Lung microvascular endothelial cell (primary cell): ENCODE measurements at regions not wholly inside any gene's neighbourhood (a gene's known extent, or its start where the extent isn't known, plus 50 kb on each side); places are given as distances from the start of the nearest gene placed in this dataset.
"Not testable (repeated sequence)": the region's sequence is repeated elsewhere in the genome, so short reads cannot be mapped to it uniquely, and the experiment has no call there.

Experiments used
- DNase-seq, 2 donors: peaks; one replicate each; pipeline versions ENCODE4 v3.0.0 to v3.0.0-alpha.2; 2010; ENCODE audit warnings: low read depth in 2 of 2

DNA sequence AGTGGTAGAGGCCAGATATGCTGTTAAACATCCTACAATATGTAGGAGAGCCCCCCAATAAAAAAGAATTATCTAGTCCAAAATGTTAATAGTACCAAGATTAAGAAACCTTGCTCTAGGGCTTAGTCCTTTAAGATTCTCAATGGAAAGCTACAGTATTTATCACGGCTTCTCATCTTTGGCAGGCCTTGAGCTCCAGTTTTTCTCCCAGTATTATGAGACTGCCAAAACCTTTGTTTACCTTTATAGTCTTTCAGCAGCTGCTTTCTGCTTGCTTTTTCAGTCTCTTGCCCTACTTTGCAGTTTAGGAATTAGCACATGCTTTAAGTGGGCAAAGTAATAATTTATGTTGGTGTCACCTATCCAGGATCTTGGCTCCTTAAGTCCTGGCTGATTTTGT, 59.7 kb downstream of the NHLRC1 start:
- DNase-seq = no peak

DNA sequence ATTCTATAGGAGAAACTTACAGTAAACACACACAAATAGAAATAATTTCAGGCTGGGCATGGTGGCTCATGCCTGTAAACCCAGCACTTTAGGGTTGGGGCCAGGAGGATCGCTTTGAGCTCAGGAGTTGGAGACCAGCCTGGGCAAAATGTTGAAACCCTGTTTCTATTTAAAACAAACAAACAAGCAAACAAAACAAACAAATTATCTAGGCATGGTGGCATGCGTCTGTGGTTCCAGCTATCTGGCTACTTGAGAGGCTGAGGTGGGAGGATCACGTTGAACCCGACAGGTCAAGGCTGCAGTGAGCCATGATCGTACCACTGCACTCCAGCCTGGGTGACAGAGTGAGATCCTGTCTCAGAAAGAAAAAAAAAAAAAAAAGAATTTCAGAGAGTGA, 64.0 kb downstream of the NHLRC1 start:
- DNase-seq = no peak

DNA sequence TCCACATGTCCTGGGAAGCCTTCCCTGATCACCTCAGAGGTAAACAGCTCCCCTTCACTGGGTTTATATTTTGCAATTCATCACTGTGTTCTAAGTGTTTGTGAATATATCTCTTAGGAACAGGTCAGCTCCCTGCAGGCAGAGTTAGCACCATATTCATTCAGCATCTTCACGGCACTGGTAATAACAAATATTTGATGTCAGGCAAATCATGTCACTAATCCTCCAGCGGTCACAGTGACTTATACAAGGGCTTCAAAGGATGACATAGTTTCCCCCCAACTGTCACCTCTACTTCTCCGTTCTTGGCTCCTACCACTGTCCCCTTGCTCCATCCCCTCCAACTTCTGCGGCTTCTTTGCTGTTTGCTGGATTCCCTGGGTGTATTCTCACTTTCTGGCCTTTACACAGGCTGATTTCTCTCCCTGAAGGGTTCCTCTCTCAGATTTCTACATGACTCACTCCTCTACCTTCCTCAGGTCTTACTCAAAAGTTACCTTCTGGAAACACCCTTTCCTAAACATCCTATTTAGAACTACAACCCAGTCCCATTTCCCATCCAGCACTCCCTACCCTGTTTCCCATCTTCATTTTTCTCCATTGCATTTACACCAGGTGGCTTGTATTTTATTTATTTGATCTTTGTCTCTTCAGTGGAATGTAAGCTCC, 66.6 kb downstream of the NHLRC1 start:
- no peak for DNase-seq

DNA sequence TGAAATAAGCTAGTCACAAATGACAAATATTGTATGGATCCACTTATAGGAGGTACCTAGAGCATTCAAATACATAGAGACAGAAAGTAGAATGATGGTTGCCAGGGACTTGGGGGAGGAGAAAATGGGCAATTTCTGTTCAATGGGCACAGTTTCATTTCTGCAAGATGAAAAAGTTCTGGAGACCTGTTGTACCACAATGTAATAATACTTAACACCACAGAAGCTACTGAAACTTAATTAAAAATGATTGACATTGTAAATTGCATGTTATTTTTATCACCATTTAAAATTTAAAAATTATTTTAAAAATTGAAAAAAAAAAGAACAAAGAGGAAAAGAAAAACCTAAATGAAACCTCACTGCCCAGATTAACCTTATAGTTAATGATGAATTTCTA, 67.4 kb downstream of the NHLRC1 start:
- DNase-seq = no peak

DNA sequence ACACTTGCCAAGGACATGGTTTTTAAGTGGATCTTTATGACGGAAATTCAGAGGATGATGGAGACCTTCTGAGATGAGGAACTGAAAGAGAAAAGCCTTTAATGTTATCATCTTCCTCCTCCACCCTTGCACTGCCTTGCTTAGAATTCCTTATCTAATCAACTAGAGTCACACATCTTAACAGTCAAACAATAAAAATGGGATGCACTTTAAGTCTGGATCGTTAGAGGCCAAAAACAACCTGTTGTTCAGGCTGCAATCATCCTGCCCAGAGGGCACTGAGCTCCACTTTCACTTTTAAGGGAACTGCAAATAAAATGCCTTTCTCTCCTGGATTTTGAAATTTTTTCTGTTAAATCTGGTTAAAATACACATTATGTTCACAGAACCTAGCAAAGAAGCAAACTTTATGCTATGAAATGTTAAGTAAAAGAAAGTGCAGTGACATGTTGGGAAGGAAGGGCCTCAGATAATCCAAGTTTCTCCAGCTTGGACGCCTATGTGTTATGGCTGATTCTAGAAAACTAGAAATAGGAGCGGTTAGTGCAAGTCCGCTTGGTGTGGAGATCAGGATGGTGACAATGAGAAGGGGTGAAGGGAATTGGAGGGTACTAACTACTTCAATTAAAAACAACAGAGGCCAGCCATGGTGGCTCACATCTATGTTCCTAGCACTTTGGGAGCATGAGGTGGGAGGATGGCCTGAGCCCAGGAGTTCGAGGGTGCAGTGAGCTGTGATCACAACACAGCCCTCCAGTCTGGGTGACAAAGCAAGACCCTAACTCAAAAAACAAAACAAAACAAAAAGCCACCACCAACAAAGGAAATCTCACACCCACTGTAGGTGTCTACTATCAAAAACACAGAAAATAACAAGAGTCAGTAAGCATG, 66.4 kb upstream of the KIF13A start:
- no peak for DNase-seq

DNA sequence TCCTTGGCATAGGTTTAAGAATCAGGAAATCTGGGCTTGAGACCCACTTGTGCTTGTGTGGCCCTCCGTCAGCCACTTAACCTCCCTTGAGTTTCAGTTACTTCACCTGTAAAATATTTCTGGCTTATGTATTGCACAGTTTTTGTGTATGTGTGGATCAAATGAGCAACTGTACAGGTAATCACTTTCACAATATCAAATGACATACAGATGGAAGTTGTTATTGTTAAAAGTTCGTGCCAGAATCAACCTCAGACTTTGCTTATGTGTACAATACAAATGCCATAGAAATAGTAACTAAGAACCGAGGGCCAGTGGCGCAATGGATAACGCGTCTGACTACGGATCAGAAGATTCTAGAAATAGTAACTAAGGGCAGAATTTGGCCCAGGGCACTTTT, 65.6 kb upstream of the KIF13A start:
- DNase-seq = no peak

DNA sequence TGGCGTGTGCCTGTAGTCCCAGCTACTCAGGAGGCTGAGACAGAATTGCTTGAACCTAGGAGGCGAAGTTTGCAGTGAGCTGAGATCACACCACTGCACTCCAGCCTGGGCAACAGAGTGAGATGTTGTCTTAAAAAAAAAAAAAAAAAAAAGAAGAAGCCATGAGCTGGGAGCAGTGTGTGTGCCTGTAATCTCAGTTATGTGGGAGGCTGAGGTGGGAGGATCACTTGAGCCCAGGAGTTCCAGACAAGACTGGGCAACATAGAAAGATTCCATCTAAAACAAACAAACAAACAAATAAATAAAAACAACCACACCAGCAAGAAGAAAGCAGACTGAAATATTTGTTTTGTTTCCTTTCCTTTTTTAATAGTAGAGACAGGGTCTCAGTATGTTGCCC, 62.2 kb upstream of the KIF13A start:
- DNase-seq = no peak

DNA sequence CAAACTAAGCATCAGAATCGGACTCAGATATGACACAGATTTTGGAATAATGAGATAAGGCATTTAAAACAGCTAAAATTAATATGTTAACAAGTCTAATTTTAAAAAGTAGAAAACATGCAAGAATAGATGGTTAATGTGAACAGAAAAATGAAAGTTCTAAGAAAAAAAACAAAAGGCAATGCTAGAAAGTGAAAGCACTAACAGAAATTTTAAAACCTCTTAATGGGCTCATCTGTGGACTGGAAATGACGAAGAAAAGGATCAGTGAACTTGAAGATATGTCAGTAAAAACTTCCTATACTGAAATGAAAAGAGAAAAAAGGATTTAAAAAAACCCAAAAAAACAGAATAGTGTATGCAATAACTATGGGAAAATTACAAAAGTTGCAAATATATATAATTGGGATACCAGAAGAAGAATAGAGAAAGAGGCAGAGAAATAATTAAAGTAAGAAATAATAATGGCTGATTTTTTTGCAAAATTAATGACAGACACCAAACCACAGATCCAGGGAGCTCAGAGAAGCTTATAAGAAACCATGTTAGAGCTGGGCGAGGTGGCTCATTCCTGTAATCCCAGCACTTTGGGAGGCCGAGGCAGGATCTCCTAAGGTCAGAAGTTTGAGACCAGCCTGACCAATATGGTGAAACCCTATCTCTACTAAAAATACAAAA, 61.7 kb upstream of the KIF13A start:
- DNase-seq = no peak

DNA sequence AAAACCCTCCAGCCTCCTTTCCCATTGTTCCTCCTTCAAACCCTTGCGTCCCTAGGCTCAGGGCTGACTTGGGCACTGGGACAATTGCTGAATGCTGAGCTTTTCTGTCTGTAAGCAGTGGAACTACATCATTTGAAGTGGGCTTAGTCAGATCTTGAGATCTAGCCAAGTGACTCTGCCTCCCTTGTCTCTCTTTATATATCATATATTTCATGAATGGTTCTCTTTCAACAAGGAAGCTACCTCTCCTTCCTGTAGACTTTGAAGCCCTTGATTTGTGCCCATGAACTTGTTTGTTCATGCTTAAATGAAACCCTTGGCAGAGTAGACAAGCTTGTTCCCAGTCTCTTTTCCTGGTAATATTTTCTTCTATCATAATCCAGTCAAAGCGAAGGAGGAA, 60.0 kb upstream of the KIF13A start:
- peak in 1 of 2 donors; percentile 10 for DNase-seq

DNA sequence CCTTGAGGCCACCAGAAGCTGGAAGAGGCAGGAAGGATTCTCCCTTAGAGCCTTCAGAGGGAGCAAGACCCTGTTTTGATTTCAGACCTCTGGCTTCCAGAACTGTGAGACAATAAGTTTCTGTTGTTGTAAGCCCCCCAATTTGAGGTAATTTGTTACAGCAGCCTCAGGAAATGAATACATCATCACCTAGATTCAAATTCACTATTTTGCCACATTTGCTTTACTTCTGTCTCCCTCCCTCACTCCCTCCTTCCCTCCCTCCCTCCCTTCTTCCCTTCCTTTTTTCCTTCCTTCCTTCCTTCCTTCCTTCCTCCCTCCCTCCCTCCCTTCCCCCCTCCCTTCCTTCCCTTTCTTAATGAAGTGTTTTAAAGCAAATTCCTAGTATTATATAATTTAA, 58.1 kb upstream of the KIF13A start:
- no peak for DNase-seq

DNA sequence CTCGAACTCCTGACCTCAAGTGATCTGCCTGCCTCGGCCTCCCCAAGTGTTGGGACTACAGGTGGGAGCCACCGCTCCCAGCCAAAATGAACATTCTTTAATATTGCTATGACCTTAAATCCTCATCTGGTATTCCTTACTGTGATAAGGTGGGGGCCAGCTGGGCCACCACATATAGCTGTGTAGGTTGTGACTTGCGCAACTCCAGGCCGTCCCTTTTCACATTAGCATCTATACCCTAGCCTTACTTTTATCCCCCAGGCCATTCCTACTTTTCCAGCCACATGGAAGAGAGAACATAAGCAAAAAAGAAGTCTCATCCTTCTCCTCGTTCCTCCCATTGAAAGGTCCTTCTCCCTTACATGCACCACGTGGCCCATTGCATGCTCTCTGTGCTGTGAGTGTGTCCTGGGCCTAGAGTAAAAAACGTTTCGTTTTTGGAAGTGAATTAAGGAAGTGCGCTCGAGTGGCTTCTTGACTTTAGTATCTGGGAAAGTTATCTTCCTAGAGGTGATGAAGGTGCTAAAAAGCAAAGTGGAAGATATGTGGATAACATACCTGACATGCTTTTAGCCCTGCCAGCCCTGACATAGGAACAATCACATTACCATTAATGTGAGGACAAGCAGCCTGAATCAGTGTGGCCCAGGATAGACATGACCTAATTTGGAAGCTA, 56.8 kb upstream of the KIF13A start:
- DNase-seq = no peak

DNA sequence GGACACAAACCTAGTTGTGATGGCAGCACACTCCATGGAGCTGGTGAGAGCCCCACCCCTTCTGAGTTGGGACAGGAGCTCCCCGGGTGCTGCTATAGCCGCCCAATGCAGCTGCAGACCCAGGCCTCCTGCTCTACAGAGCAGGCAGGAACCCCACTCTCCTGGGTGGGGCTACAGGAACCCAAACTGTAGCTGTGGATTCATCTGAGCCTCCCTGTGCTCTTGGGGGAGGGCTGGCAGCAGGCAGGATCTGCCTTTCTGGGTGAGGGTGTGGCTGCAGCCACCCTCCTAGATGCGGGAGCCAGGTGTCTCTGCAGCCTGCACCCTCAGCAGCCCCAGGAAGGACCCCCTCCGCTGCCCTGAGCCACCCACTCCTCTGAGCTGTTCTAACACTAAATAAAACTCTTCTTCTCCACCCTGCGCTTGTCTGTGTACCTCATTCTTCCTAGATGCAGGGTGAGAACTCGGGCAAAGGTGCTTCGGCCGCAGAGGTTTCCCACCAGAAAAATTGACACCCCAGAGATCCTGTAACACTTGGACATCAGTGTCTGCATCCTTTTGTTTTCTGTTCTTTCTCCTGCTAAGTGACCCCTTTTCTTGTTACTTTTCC, 55.2 kb upstream of the KIF13A start:
- no peak for DNase-seq

DNA sequence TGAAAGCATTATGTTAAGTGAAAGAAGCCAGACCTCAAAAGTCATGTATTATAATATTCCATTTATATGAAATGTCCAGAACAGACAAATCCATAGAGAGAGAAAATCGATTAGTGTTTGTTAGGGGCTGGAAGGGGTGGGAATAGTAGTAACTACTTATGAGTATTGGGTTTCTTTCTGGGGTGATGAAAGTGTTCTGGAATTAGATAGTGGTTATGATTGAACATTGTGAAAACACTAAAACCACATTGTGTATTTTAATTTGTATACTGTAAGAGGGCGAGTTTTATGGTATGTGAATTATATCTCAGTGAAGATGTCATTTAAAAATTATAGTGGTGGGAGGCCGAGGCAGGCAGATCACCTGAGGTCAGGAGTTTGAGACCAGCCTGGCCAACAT, 52.0 kb upstream of the KIF13A start:
- no peak for DNase-seq

DNA sequence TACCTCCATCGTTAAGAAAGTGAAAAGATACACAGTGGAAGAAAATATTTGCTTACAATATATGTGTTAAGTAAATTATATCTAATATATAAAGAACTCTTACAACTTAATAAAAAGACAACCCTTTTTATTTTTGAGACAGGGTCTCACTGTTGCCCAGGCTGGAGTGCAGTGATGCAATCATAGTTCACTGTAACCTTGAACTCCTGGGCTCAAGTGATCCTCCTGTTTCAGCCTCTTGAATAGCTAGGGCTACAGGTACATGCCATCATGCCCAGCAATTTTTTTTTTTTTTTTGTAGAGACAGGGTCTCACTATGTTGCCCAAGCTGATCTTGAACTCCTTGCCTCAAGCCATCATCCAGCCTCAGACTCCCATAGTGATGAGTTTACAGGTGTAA, 50.8 kb upstream of the KIF13A start:
- DNase-seq = not testable (repeated sequence)
